ENCODE measurements at regions not wholly inside any gene's neighbourhood (a gene's known extent, or its start where the extent isn't known, plus 50 kb on each side); places are given as distances from the start of the nearest gene placed in this dataset.

- no peak for TF ChIP-seq CTCF (IDR thresholded peaks at IDR 0.05)
- intact Hi-C loops (cut with micrococcal nuclease) = no loop called here
- Histone ChIP-seq H3K9ac (ENCODE audit: insufficient read depth, low read length, poor library complexity, severe bottlenecking) (no peak overlapping the region), H3K4me3 (replicated peaks in 1 of 3; ENCODE audit: low read depth in 2 of 3, low read length in 3 of 3) (no peak overlapping the region), H3K27ac (ENCODE audit: low read depth in 1 of 2, low read length in 2 of 2) (no peak overlapping the region), H4K20me1 (ENCODE audit: insufficient read depth, low read length) (no peaks in the 10 kb centered on the region), H3K36me3 (replicated peaks in 1 of 2; ENCODE audit: control insufficient read depth in 1 of 2, insufficient read depth in 2 of 2, low read length in 2 of 2) (no peaks in the 10 kb centered on the region), H3K4me1 (ENCODE audit: control insufficient read depth in 1 of 2, insufficient read depth in 2 of 2, low read length in 2 of 2) (no peaks in the 10 kb centered on the region), H3K27me3 (ENCODE audit: control insufficient read depth in 2 of 2, insufficient read depth in 2 of 2, low read length in 2 of 2) (no peaks in the 10 kb centered on the region), H2AFZ (ENCODE audit: insufficient read depth, low read depth, low read length, poor library complexity, severe bottlenecking) (no peak overlapping the region), H3K79me2 (ENCODE audit: insufficient read depth, low read length) (no peaks in the 10 kb centered on the region), H3K9me3 (replicated peaks in 1 of 2; ENCODE audit: control insufficient read depth in 1 of 2, insufficient read depth in 1 of 2, low read length in 2 of 2) (peaks cover 3 to 5% of the 10 kb centered on the region in 2 donors), H3K4me2 (replicated peaks; ENCODE audit: extremely low read depth, low read length, poor library complexity, severe bottlenecking) (no peak overlapping the region)
- Mint-ChIP-seq H3K36me3 (no peaks in the 10 kb centered on the region), H3K4me1 (peaks cover 3% of the 10 kb centered on the region), H3K27ac (no peak overlapping the region), H3K9me3 (peaks cover 6 to 17% (median 13%) of the 10 kb centered on the region in 7 donors), H3K4me3 (no peak overlapping the region), H3K27me3 (ENCODE audit: low read depth in 3 of 3) (peaks cover 0 to 2% (median 1%) of the 10 kb centered on the region in 3 donors)
- no peak for DNase-seq
- WGBS (ENCODE audit: insufficient coverage) = 92% methylated on average over 3 of the region's 6 CpGs
These were observed 125.3 kb upstream of the B3GAT2 start for GRCh38 chr6:71082033-71082650.

- DNase-seq = no peak
- Mint-ChIP-seq H3K27ac (no peak overlapping the region), H3K4me3 (no peak overlapping the region), H3K4me1 (peaks cover 3% of the 10 kb centered on the region), H3K27me3 (ENCODE audit: low read depth in 3 of 3) (peaks cover 0 to 2% (median 1%) of the 10 kb centered on the region in 3 donors), H3K9me3 (peaks cover 2 to 8% (median 4%) of the 10 kb centered on the region in 7 donors), H3K36me3 (no peaks in the 10 kb centered on the region)
- 100% methylated on average over 2 of the region's 6 CpGs for WGBS (ENCODE audit: insufficient coverage)
- no peak overlapping the region for H3K27ac ChIP-seq (ENCODE audit: low read depth in 1 of 2, low read length in 2 of 2)
- H3K4me1 ChIP-seq (ENCODE audit: control insufficient read depth in 1 of 2, insufficient read depth in 2 of 2, low read length in 2 of 2) = no peaks in the 10 kb centered on the region
- H3K9me3 ChIP-seq (replicated peaks in 1 of 2; ENCODE audit: control insufficient read depth in 1 of 2, insufficient read depth in 1 of 2, low read length in 2 of 2) = no peaks in the 10 kb centered on the region
- intact Hi-C loops (cut with micrococcal nuclease) = no loop called here
- H2AFZ ChIP-seq (ENCODE audit: insufficient read depth, low read depth, low read length, poor library complexity, severe bottlenecking) = no peak overlapping the region
- TF ChIP-seq CTCF (IDR thresholded peaks at IDR 0.05) = no peak
- no peaks in the 10 kb centered on the region for H3K36me3 ChIP-seq (replicated peaks in 1 of 2; ENCODE audit: control insufficient read depth in 1 of 2, insufficient read depth in 2 of 2, low read length in 2 of 2)
- H4K20me1 ChIP-seq (ENCODE audit: insufficient read depth, low read length) = no peaks in the 10 kb centered on the region
- H3K4me2 ChIP-seq (replicated peaks; ENCODE audit: extremely low read depth, low read length, poor library complexity, severe bottlenecking) = no peak overlapping the region
- no peak overlapping the region for H3K9ac ChIP-seq (ENCODE audit: insufficient read depth, low read length, poor library complexity, severe bottlenecking)
- H3K27me3 ChIP-seq (ENCODE audit: control insufficient read depth in 2 of 2, insufficient read depth in 2 of 2, low read length in 2 of 2) = no peaks in the 10 kb centered on the region
- no peak overlapping the region for H3K4me3 ChIP-seq (replicated peaks in 1 of 3; ENCODE audit: low read depth in 2 of 3, low read length in 3 of 3)
- H3K79me2 ChIP-seq (ENCODE audit: insufficient read depth, low read length) = no peaks in the 10 kb centered on the region
These were observed 126.5 kb upstream of the B3GAT2 start for GRCh38 chr6:71083308-71083820.
